Panc1 (cell line): ENCODE measurements at regions not wholly inside any gene's neighbourhood (a gene's known extent, or its start where the extent isn't known, plus 50 kb on each side); places are given as distances from the start of the nearest gene placed in this dataset.
"Not testable (repeated sequence)": the region's sequence is repeated elsewhere in the genome, so short reads cannot be mapped to it uniquely, and the experiment has no call there.

ENCODE experiments used
- ATAC-seq: fragments of 200-7000 bp; cut with Tn5 transposase; 2 replicates; pipeline ENCODE4 v1.9.1; 2020; ENCODE audit warnings: mild to moderate bottlenecking, moderate library complexity
- BruUV-seq: library from RNA; stranded (reverse); fragments of 400-500 nt; replicated peaks from 2 replicates; lab custom pipeline; 2021; lab: Mats Ljungman, UMichigan
- CTCF ChIA-PET: fragments of 300-600 bp; sonication (Branson Sonifier 250); formaldehyde crosslinking; loops from one replicate; lab custom pipeline; 2022; ENCODE audit warnings: antibody characterized with exemption; lab: Charles Lee
- POLR2A ChIA-PET: fragments of 300-600 bp; sonication (Branson Sonifier 250); formaldehyde crosslinking; loops from one replicate; lab custom pipeline; 2022; ENCODE audit warnings: antibody characterized with exemption; lab: Charles Lee
- DNase-seq: peaks from one replicate; pipeline ENCODE4 v3.0.0-alpha.2; 2010; ENCODE audit warnings: low read depth, low spot score
- H3K27ac ChIP-seq: 2 replicates; pipeline ENCODE4 v1.5.1; 2011; ENCODE audit warnings: mild to moderate bottlenecking, low read length, inconsistent platforms
- H3K27me3 ChIP-seq: fragments of 200-500 bp; sonication (Bioruptor generic); 2 replicates; pipeline ENCODE4 v1.6.0; 2014; ENCODE audit warnings: low read length, inconsistent platforms; ENCODE audit not compliant: control insufficient read depth, insufficient read depth
- H3K36me3 ChIP-seq: fragments of 200-500 bp; sonication (Bioruptor generic); 2 replicates; pipeline ENCODE4 v1.5.1; 2014; ENCODE audit warnings: inconsistent platforms, mild to moderate bottlenecking, low read length, moderate library complexity; ENCODE audit not compliant: control insufficient read depth, insufficient read depth
- H3K4me1 ChIP-seq: 2 replicates; pipeline ENCODE4 v1.5.1; 2011; ENCODE audit warnings: inconsistent platforms, mild to moderate bottlenecking, low read length, moderate library complexity; ENCODE audit not compliant: control insufficient read depth, insufficient read depth
- H3K4me3 ChIP-seq, 2 experiments: 2 replicates each; pipeline ENCODE4 v1.5.1; 2011 to 2012; ENCODE audit warnings: low read depth in 2 of 2, low read length in 2 of 2, mild to moderate bottlenecking in 2 of 2, inconsistent platforms in 1 of 2, moderate library complexity in 1 of 2
- H3K9me3 ChIP-seq: fragments of 200-500 bp; sonication (Bioruptor generic); 2 replicates; pipeline ENCODE4 v1.5.1; 2014; ENCODE audit warnings: low read depth, mild to moderate bottlenecking, inconsistent platforms, low read length, moderate library complexity; ENCODE audit not compliant: control insufficient read depth, insufficient read depth
- POLR2AphosphoS5 ChIP-seq: IDR thresholded peaks from 2 replicates; pipeline ENCODE4 v1.6.1; 2012; ENCODE audit warnings: mild to moderate bottlenecking, low read depth, low read length, moderate library complexity
- SIN3A ChIP-seq: IDR thresholded peaks from 2 replicates; pipeline ENCODE4 v1.6.1; 2012; ENCODE audit warnings: low read depth, mild to moderate bottlenecking, low read length, moderate library complexity, borderline replicate concordance; ENCODE audit not compliant: insufficient read depth
- TCF7L2 ChIP-seq: IDR thresholded peaks from 2 replicates; pipeline ENCODE4 v1.6.1; 2011; ENCODE audit warnings: mild to moderate bottlenecking, low read depth, low read length, inconsistent platforms
- in situ Hi-C: cut with HindIII; loops from 2 replicates; pipeline ENCODE4 v1.10.0; 2016; ENCODE audit warnings: low sequenced_read_pairs, low pct_unique_long_range_greater_than_20kb
- intact Hi-C: fragments of 100-400 bp; cut with micrococcal nuclease; formaldehyde crosslinking; loops from one replicate; pipeline ENCODE4 v1.10.0; 2022; ENCODE audit not compliant: unreplicated experiment
- TF ChIP-seq, protein P1 (sequence below): fragments of 450-650 bp; IDR thresholded peaks from 2 replicates; pipeline ENCODE4 v1.5.1; 2017; ENCODE audit warnings: mild to moderate bottlenecking
- TF ChIP-seq, protein P2 (sequence below), 2 experiments: IDR thresholded peaks; 2 replicates each; pipeline ENCODE4 v1.6.1; 2011 to 2012; ENCODE audit warnings: low read depth in 2 of 2, control low read depth in 1 of 2, low read length in 1 of 2, mild to moderate bottlenecking in 1 of 2, moderate library complexity in 1 of 2; ENCODE audit not compliant: insufficient read depth in 1 of 2

DNA sequence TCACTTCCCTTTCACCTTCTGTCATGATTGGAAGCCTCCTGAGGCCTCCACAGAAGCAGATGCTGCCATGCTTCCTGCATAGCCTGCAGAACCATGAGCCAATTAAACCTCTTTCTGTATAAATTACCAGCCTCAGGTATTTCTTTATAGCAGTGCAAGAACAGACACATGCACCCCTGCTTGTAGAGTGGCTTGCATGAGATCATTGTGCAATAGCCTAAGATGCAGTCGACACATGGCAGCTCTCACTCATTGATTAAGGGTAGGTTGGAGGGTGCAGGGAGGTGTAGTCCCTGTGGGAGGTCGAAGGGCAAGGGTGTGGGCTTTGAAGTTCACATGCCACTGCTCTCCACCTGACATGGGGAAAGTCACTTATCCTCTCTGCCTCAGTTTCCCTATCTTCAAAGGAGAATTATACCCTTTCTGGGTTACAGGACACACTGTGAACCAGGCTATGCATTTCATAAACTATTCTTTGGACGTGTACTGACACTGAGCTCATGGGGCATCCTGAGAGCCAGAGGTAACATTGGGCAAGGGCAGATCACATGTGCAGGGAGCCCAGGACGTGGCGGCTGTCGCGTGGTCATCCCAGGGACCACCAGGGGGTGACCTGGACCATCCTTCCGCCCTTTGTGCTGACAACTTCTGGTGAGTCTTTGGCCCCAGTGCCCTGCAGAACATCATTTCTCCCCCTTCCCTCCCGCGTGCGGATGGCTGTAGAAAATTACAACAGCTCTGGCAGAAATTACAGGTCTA is 69.2 kb upstream of the SHANK2 start:
- CTCF ChIA-PET = no interaction called here
- H3K27me3 ChIP-seq = no peaks in the 10 kb centered on the region
- no peak for ATAC-seq
- TF ChIP-seq, protein P1, sequence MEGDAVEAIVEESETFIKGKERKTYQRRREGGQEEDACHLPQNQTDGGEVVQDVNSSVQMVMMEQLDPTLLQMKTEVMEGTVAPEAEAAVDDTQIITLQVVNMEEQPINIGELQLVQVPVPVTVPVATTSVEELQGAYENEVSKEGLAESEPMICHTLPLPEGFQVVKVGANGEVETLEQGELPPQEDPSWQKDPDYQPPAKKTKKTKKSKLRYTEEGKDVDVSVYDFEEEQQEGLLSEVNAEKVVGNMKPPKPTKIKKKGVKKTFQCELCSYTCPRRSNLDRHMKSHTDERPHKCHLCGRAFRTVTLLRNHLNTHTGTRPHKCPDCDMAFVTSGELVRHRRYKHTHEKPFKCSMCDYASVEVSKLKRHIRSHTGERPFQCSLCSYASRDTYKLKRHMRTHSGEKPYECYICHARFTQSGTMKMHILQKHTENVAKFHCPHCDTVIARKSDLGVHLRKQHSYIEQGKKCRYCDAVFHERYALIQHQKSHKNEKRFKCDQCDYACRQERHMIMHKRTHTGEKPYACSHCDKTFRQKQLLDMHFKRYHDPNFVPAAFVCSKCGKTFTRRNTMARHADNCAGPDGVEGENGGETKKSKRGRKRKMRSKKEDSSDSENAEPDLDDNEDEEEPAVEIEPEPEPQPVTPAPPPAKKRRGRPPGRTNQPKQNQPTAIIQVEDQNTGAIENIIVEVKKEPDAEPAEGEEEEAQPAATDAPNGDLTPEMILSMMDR = no peak
- no peak for TF ChIP-seq TCF7L2
- TF ChIP-seq, protein P2, sequence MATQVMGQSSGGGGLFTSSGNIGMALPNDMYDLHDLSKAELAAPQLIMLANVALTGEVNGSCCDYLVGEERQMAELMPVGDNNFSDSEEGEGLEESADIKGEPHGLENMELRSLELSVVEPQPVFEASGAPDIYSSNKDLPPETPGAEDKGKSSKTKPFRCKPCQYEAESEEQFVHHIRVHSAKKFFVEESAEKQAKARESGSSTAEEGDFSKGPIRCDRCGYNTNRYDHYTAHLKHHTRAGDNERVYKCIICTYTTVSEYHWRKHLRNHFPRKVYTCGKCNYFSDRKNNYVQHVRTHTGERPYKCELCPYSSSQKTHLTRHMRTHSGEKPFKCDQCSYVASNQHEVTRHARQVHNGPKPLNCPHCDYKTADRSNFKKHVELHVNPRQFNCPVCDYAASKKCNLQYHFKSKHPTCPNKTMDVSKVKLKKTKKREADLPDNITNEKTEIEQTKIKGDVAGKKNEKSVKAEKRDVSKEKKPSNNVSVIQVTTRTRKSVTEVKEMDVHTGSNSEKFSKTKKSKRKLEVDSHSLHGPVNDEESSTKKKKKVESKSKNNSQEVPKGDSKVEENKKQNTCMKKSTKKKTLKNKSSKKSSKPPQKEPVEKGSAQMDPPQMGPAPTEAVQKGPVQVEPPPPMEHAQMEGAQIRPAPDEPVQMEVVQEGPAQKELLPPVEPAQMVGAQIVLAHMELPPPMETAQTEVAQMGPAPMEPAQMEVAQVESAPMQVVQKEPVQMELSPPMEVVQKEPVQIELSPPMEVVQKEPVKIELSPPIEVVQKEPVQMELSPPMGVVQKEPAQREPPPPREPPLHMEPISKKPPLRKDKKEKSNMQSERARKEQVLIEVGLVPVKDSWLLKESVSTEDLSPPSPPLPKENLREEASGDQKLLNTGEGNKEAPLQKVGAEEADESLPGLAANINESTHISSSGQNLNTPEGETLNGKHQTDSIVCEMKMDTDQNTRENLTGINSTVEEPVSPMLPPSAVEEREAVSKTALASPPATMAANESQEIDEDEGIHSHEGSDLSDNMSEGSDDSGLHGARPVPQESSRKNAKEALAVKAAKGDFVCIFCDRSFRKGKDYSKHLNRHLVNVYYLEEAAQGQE (IDR thresholded peaks at IDR 0.05; ENCODE audit: insufficient read depth in 1 of 2, low read depth in 2 of 2, low read length in 1 of 2) = no peak
- no peak for TF ChIP-seq POLR2AphosphoS5
- TF ChIP-seq SIN3A = no peak
- H3K36me3 ChIP-seq = no peaks in the 10 kb centered on the region
- in situ Hi-C loops (no loop called here), intact Hi-C loops (no loop called here)
- BruUV-seq = no TSS peak
- no peak overlapping the region for H3K4me3 ChIP-seq
- DNase-seq = no peak
- no peaks in the 10 kb centered on the region for H3K4me1 ChIP-seq
- POLR2A ChIA-PET = no interaction called here
- no peak overlapping the region for H3K27ac ChIP-seq
- H3K9me3 ChIP-seq = 0 out of 2 replicates have a peak, but pooled peaks cover 3% of the 10 kb centered on the region

DNA sequence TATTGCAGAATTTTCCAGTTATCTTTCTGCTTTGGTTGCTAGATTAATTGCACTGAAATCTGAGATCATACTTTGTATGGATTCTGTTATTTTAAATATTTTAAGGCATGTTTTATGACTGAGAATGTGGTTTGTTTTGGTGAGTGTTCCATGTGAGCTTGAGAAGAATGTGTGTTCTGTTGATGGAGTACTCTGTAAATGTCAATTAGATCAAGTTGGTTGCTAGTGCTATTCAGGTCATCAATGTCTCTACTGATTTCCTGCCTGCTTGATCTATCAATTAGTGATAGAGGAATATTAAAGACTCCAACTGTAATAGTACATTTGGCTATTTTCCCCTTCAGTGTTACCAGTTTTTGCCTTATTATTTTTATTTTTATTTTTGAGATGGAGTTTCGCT is 64.3 kb upstream of the SHANK2 start:
- Histone ChIP-seq H3K36me3 (no peaks in the 10 kb centered on the region), H3K9me3 (0 out of 2 replicates have a peak, but pooled peaks cover 3% of the 10 kb centered on the region), H3K27me3 (peaks cover 8% of the 10 kb centered on the region; the same call in 1 of the 2 replicates), H3K4me3 (no peak overlapping the region), H3K4me1 (no peaks in the 10 kb centered on the region), H3K27ac (no peak overlapping the region)
- POLR2A ChIA-PET = no interaction called here
- intact Hi-C loops = no loop called here
- TF ChIP-seq, protein P1 = no peak
- TF ChIP-seq TCF7L2 (no peak), POLR2AphosphoS5 (no peak), SIN3A (no peak)
- TF ChIP-seq, protein P2 (IDR thresholded peaks at IDR 0.05; ENCODE audit: insufficient read depth in 1 of 2, low read depth in 2 of 2, low read length in 1 of 2) = no peak
- no peak for ATAC-seq
- DNase-seq = no peak
- BruUV-seq = no TSS peak
- CTCF ChIA-PET = no interaction called here
- in situ Hi-C loops = no loop called here

DNA sequence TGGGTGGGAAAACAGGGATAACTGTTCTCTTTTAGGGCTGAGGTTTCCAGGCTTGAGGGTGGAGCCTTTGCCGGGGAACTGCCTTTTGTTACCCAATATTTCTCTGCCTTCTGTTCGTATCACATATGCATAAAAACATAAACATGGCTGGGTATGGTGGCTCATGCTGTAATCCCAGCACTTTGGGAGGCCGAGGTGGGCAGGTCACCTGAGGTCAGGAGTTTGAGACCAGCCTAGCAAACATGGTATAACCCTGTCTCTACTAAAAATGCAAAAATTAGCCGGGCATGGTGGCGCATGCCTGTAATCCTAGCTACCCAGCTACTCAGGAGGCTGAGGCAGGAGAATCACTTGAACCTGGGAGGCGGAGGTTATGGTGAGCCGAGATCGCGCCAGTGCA is 60.2 kb upstream of the SHANK2 start:
- CTCF ChIA-PET, H3K4me3 ChIP-seq, H3K36me3 ChIP-seq, H3K4me1 ChIP-seq, H3K27ac ChIP-seq, H3K27me3 ChIP-seq, intact Hi-C loops, BruUV-seq, H3K9me3 ChIP-seq, ATAC-seq, DNase-seq, in situ Hi-C loops: not testable (repeated sequence)
- POLR2A ChIA-PET = interaction anchor here (0.5 kb wide), 1 partner anchor 78 kb away, joined by 4 read pairs; no protein-coding TSS in a partner anchor
